ENCODE measurements at regions not wholly inside any gene's neighbourhood (a gene's known extent, or its start where the extent isn't known, plus 50 kb on each side); places are given as distances from the start of the nearest gene placed in this dataset.

- H3K4me1 Mint-ChIP-seq: no peaks in the 10 kb centered on the region
- CTCF ChIA-PET: no interaction called here
- H3K27ac Mint-ChIP-seq: no peak overlapping the region
- DNase-seq (no peak), ATAC-seq (no peak)
- intact Hi-C loops (cut with micrococcal nuclease): no loop called here
- Histone ChIP-seq H3K36me3 (ENCODE audit: control insufficient read depth in 2 of 3, insufficient read depth in 3 of 3, low read length in 3 of 3) (no peaks in the 10 kb centered on the region), H3K4me3 (ENCODE audit: low read length) (no peak overlapping the region), H3K27me3 (ENCODE audit: control insufficient read depth in 2 of 2, insufficient read depth in 2 of 2, low read length in 2 of 2) (no peaks in the 10 kb centered on the region), H3K9me3 (ENCODE audit: control insufficient read depth in 2 of 3, low read length in 3 of 3) (no peaks in the 10 kb centered on the region), H3K27ac (ENCODE audit: low read depth, low read length) (no peak overlapping the region), H3K4me1 (ENCODE audit: control insufficient read depth in 2 of 2, insufficient read depth in 2 of 2, low read length in 2 of 2) (no peaks in the 10 kb centered on the region)
- H3K4me3 Mint-ChIP-seq: no peak overlapping the region
- POLR2A ChIA-PET: no interaction called here
- H3K9me3 Mint-ChIP-seq: peaks cover 0 to 2% (median 0%) of the 10 kb centered on the region in 11 donors
- no peaks in the 10 kb centered on the region for H3K36me3 Mint-ChIP-seq
- H3K27me3 Mint-ChIP-seq: peaks cover 2 to 33% (median 21%) of the 10 kb centered on the region in 5 donors
Measured at GRCh38 chr9:113785334-113785733, 90.8 kb upstream of the ZNF618 start.

- intact Hi-C loops (cut with micrococcal nuclease): no loop called here
- H3K4me3 Mint-ChIP-seq: no peak overlapping the region
- H3K9me3 ChIP-seq (ENCODE audit: control insufficient read depth in 2 of 3, low read length in 3 of 3): no peaks in the 10 kb centered on the region
- H3K27me3 ChIP-seq (ENCODE audit: control insufficient read depth in 2 of 2, insufficient read depth in 2 of 2, low read length in 2 of 2): no peaks in the 10 kb centered on the region
- no peaks in the 10 kb centered on the region for H3K4me1 ChIP-seq (ENCODE audit: control insufficient read depth in 2 of 2, insufficient read depth in 2 of 2, low read length in 2 of 2)
- no peaks in the 10 kb centered on the region for H3K36me3 Mint-ChIP-seq
- ChIA-PET CTCF (no interaction called here), POLR2A (no interaction called here)
- no peak overlapping the region for H3K4me3 ChIP-seq (ENCODE audit: low read length)
- DNase-seq: no peak
- no peak overlapping the region for H3K27ac Mint-ChIP-seq
- no peaks in the 10 kb centered on the region for H3K4me1 Mint-ChIP-seq
- peaks cover 2 to 30% (median 23%) of the 10 kb centered on the region in 5 donors for H3K27me3 Mint-ChIP-seq
- peaks cover 0 to 3% (median 0%) of the 10 kb centered on the region in 11 donors for H3K9me3 Mint-ChIP-seq
- no peaks in the 10 kb centered on the region for H3K36me3 ChIP-seq (ENCODE audit: control insufficient read depth in 2 of 3, insufficient read depth in 3 of 3, low read length in 3 of 3)
- no peak for ATAC-seq
- no peak overlapping the region for H3K27ac ChIP-seq (ENCODE audit: low read depth, low read length)
Measured at GRCh38 chr9:113786071-113786470, 90.0 kb upstream of the ZNF618 start.

- ATAC-seq: no peak
Measured at GRCh38 chr9:113787871-113788270, 88.2 kb upstream of the ZNF618 start.

GRCh38 chr9:113788616-113789330, 87.3 kb upstream of the ZNF618 start:
- ATAC-seq (no peak), DNase-seq (no peak)
- H3K9me3 Mint-ChIP-seq: peaks cover 0 to 6% (median 0%) of the 10 kb centered on the region in 11 donors
- H3K27me3 ChIP-seq (ENCODE audit: control insufficient read depth in 2 of 2, insufficient read depth in 2 of 2, low read length in 2 of 2): no peaks in the 10 kb centered on the region
- H3K4me1 Mint-ChIP-seq: no peaks in the 10 kb centered on the region
- POLR2A ChIA-PET: no interaction called here
- H3K27ac ChIP-seq (ENCODE audit: low read depth, low read length): no peak overlapping the region
- no peak overlapping the region for H3K4me3 Mint-ChIP-seq
- intact Hi-C loops (cut with micrococcal nuclease): no loop called here
- H3K36me3 ChIP-seq (ENCODE audit: control insufficient read depth in 2 of 3, insufficient read depth in 3 of 3, low read length in 3 of 3): no peaks in the 10 kb centered on the region
- no peak overlapping the region for H3K4me3 ChIP-seq (ENCODE audit: low read length)
- H3K4me1 ChIP-seq (ENCODE audit: control insufficient read depth in 2 of 2, insufficient read depth in 2 of 2, low read length in 2 of 2): no peaks in the 10 kb centered on the region
- no peaks in the 10 kb centered on the region for H3K9me3 ChIP-seq (ENCODE audit: control insufficient read depth in 2 of 3, low read length in 3 of 3)
- CTCF ChIA-PET: no interaction called here
- H3K36me3 Mint-ChIP-seq: no peaks in the 10 kb centered on the region
- peaks cover 2 to 25% (median 12%) of the 10 kb centered on the region in 5 donors for H3K27me3 Mint-ChIP-seq
- no peak overlapping the region for H3K27ac Mint-ChIP-seq

More at GRCh38 chr9:113787871-113788270, 88.2 kb upstream of the ZNF618 start:
- H3K4me3 Mint-ChIP-seq: no peak overlapping the region
- no peaks in the 10 kb centered on the region for H3K27me3 ChIP-seq (ENCODE audit: control insufficient read depth in 2 of 2, insufficient read depth in 2 of 2, low read length in 2 of 2)
- no peak overlapping the region for H3K27ac ChIP-seq (ENCODE audit: low read depth, low read length)
- no peaks in the 10 kb centered on the region for H3K4me1 ChIP-seq (ENCODE audit: control insufficient read depth in 2 of 2, insufficient read depth in 2 of 2, low read length in 2 of 2)
- CTCF ChIA-PET: no interaction called here
- H3K36me3 Mint-ChIP-seq: no peaks in the 10 kb centered on the region
- intact Hi-C loops (cut with micrococcal nuclease): no loop called here
- no peak overlapping the region for H3K4me3 ChIP-seq (ENCODE audit: low read length)
- no peaks in the 10 kb centered on the region for H3K4me1 Mint-ChIP-seq
- H3K36me3 ChIP-seq (ENCODE audit: control insufficient read depth in 2 of 3, insufficient read depth in 3 of 3, low read length in 3 of 3): no peaks in the 10 kb centered on the region
- no peak overlapping the region for H3K27ac Mint-ChIP-seq
- H3K27me3 Mint-ChIP-seq: peaks cover 2 to 25% (median 13%) of the 10 kb centered on the region in 5 donors
- H3K9me3 ChIP-seq (ENCODE audit: control insufficient read depth in 2 of 3, low read length in 3 of 3): no peaks in the 10 kb centered on the region
- H3K9me3 Mint-ChIP-seq: peaks cover 0 to 6% (median 0%) of the 10 kb centered on the region in 11 donors
- DNase-seq: no peak
- POLR2A ChIA-PET: no interaction called here

GRCh38 chr9:113790093-113790492, 86.0 kb upstream of the ZNF618 start:
- Histone ChIP-seq H3K9me3 (ENCODE audit: control insufficient read depth in 2 of 3, low read length in 3 of 3) (no peaks in the 10 kb centered on the region), H3K27me3 (ENCODE audit: control insufficient read depth in 2 of 2, insufficient read depth in 2 of 2, low read length in 2 of 2) (no peaks in the 10 kb centered on the region), H3K36me3 (ENCODE audit: control insufficient read depth in 2 of 3, insufficient read depth in 3 of 3, low read length in 3 of 3) (no peaks in the 10 kb centered on the region), H3K4me3 (ENCODE audit: low read length) (no peak overlapping the region), H3K27ac (ENCODE audit: low read depth, low read length) (no peak overlapping the region), H3K4me1 (ENCODE audit: control insufficient read depth in 2 of 2, insufficient read depth in 2 of 2, low read length in 2 of 2) (no peaks in the 10 kb centered on the region)
- Mint-ChIP-seq H3K9me3 (peaks cover 0 to 6% (median 0%) of the 10 kb centered on the region in 11 donors), H3K27me3 (peaks cover 2 to 20% (median 12%) of the 10 kb centered on the region in 5 donors), H3K4me3 (no peak overlapping the region), H3K4me1 (no peaks in the 10 kb centered on the region), H3K36me3 (no peaks in the 10 kb centered on the region), H3K27ac (no peak overlapping the region)
- ChIA-PET POLR2A (no interaction called here), CTCF (no interaction called here)
- intact Hi-C loops (cut with micrococcal nuclease): no loop called here
- ATAC-seq (no peak), DNase-seq (no peak)

- Histone ChIP-seq H3K4me1 (ENCODE audit: control insufficient read depth in 2 of 2, insufficient read depth in 2 of 2, low read length in 2 of 2) (no peaks in the 10 kb centered on the region), H3K4me3 (ENCODE audit: low read length) (no peak overlapping the region), H3K9me3 (ENCODE audit: control insufficient read depth in 2 of 3, low read length in 3 of 3) (no peaks in the 10 kb centered on the region), H3K36me3 (ENCODE audit: control insufficient read depth in 2 of 3, insufficient read depth in 3 of 3, low read length in 3 of 3) (no peaks in the 10 kb centered on the region), H3K27me3 (ENCODE audit: control insufficient read depth in 2 of 2, insufficient read depth in 2 of 2, low read length in 2 of 2) (no peaks in the 10 kb centered on the region), H3K27ac (ENCODE audit: low read depth, low read length) (no peak overlapping the region)
- H3K27me3 Mint-ChIP-seq: peaks cover 0 to 25% (median 20%) of the 10 kb centered on the region in 5 donors
- POLR2A ChIA-PET: no interaction called here
- H3K27ac Mint-ChIP-seq: no peak overlapping the region
- intact Hi-C loops (cut with micrococcal nuclease): no loop called here
- ATAC-seq (no peak), DNase-seq (no peak)
- no peak overlapping the region for H3K4me3 Mint-ChIP-seq
- H3K9me3 Mint-ChIP-seq: peaks cover 0 to 6% (median 0%) of the 10 kb centered on the region in 11 donors
- H3K4me1 Mint-ChIP-seq: no peaks in the 10 kb centered on the region
- no peaks in the 10 kb centered on the region for H3K36me3 Mint-ChIP-seq
- CTCF ChIA-PET: no interaction called here
Measured at GRCh38 chr9:113793558-113793957, 82.6 kb upstream of the ZNF618 start.

GRCh38 chr9:113794721-113795120, 81.4 kb upstream of the ZNF618 start:
- intact Hi-C loops (cut with micrococcal nuclease): no loop called here
- POLR2A ChIA-PET: no interaction called here
- no peaks in the 10 kb centered on the region for H3K4me1 Mint-ChIP-seq
- Histone ChIP-seq H3K9me3 (ENCODE audit: control insufficient read depth in 2 of 3, low read length in 3 of 3) (no peaks in the 10 kb centered on the region), H3K4me1 (ENCODE audit: control insufficient read depth in 2 of 2, insufficient read depth in 2 of 2, low read length in 2 of 2) (no peaks in the 10 kb centered on the region), H3K27me3 (ENCODE audit: control insufficient read depth in 2 of 2, insufficient read depth in 2 of 2, low read length in 2 of 2) (no peaks in the 10 kb centered on the region), H3K27ac (ENCODE audit: low read depth, low read length) (no peak overlapping the region), H3K4me3 (ENCODE audit: low read length) (no peak overlapping the region), H3K36me3 (ENCODE audit: control insufficient read depth in 2 of 3, insufficient read depth in 3 of 3, low read length in 3 of 3) (no peaks in the 10 kb centered on the region)
- no peak overlapping the region for H3K27ac Mint-ChIP-seq
- no peak for ATAC-seq
- H3K36me3 Mint-ChIP-seq: no peaks in the 10 kb centered on the region
- H3K9me3 Mint-ChIP-seq: peaks cover 0 to 6% (median 0%) of the 10 kb centered on the region in 11 donors
- no peak for DNase-seq
- H3K4me3 Mint-ChIP-seq: no peak overlapping the region
- CTCF ChIA-PET: no interaction called here
- H3K27me3 Mint-ChIP-seq: peaks cover 0 to 25% (median 18%) of the 10 kb centered on the region in 5 donors
